ENCODE measurements at regions not wholly inside any gene's neighbourhood (a gene's known extent, or its start where the extent isn't known, plus 50 kb on each side); places are given as distances from the start of the nearest gene placed in this dataset.
"Not testable (repeated sequence)": the region's sequence is repeated elsewhere in the genome, so short reads cannot be mapped to it uniquely, and the experiment has no call there.

- H3K4me3 ChIP-seq (ENCODE audit: low read depth, low read length); H3K27me3 ChIP-seq (ENCODE audit: control insufficient read depth, insufficient read depth, low read length); H3K4me1 ChIP-seq (ENCODE audit: control insufficient read depth, insufficient read depth, low read length); H3K9me3 ChIP-seq (ENCODE audit: control insufficient read depth, insufficient read depth, low read length); H3K36me3 ChIP-seq (ENCODE audit: control insufficient read depth, insufficient read depth, low read length); H3K9ac ChIP-seq (ENCODE audit: low read depth, low read length): not testable (repeated sequence)
- H3K27ac ChIP-seq (ENCODE audit: low read depth, low read length), result peak overlapping the region; percentile 45
Measured at GRCh38 chr7:49665963-49666362, 107.5 kb upstream of the VWC2 start.

GRCh38 chr7:49666764-49667163 is 106.7 kb upstream of the VWC2 start:
- Histone ChIP-seq H3K36me3 (ENCODE audit: control insufficient read depth, insufficient read depth, low read length) (no peaks in the 10 kb centered on the region), H3K9ac (ENCODE audit: low read depth, low read length) (no peak overlapping the region), H3K4me3 (ENCODE audit: low read depth, low read length) (no peak overlapping the region), H3K9me3 (ENCODE audit: control insufficient read depth, insufficient read depth, low read length) (no peaks in the 10 kb centered on the region), H3K4me1 (ENCODE audit: control insufficient read depth, insufficient read depth, low read length) (peaks cover 9% of the 10 kb centered on the region), H3K27me3 (ENCODE audit: control insufficient read depth, insufficient read depth, low read length) (no peaks in the 10 kb centered on the region), H3K27ac (ENCODE audit: low read depth, low read length) (no peak overlapping the region)

- Histone ChIP-seq H3K27me3 (ENCODE audit: control insufficient read depth, insufficient read depth, low read length) (no peaks in the 10 kb centered on the region), H3K9me3 (ENCODE audit: control insufficient read depth, insufficient read depth, low read length) (no peaks in the 10 kb centered on the region), H3K9ac (ENCODE audit: low read depth, low read length) (no peak overlapping the region), H3K4me3 (ENCODE audit: low read depth, low read length) (no peak overlapping the region), H3K4me1 (ENCODE audit: control insufficient read depth, insufficient read depth, low read length) (peaks cover 9% of the 10 kb centered on the region), H3K27ac (ENCODE audit: low read depth, low read length) (no peak overlapping the region), H3K36me3 (ENCODE audit: control insufficient read depth, insufficient read depth, low read length) (no peaks in the 10 kb centered on the region)
Measured at GRCh38 chr7:49669285-49669684, 104.2 kb upstream of the VWC2 start.

- H3K9ac ChIP-seq (ENCODE audit: low read depth, low read length), result no peak overlapping the region
- no peak overlapping the region for H3K27ac ChIP-seq (ENCODE audit: low read depth, low read length)
Measured at GRCh38 chr7:49669692-49670260, 103.7 kb upstream of the VWC2 start.

GRCh38 chr7:49670991-49671390 is 102.4 kb upstream of the VWC2 start:
- Histone ChIP-seq H3K9me3 (ENCODE audit: control insufficient read depth, insufficient read depth, low read length) (no peaks in the 10 kb centered on the region), H3K36me3 (ENCODE audit: control insufficient read depth, insufficient read depth, low read length) (no peaks in the 10 kb centered on the region), H3K4me3 (ENCODE audit: low read depth, low read length) (no peak overlapping the region), H3K27me3 (ENCODE audit: control insufficient read depth, insufficient read depth, low read length) (no peaks in the 10 kb centered on the region), H3K9ac (ENCODE audit: low read depth, low read length) (no peak overlapping the region), H3K27ac (ENCODE audit: low read depth, low read length) (no peak overlapping the region), H3K4me1 (ENCODE audit: control insufficient read depth, insufficient read depth, low read length) (peaks cover 11% of the 10 kb centered on the region)

More at GRCh38 chr7:49669692-49670260, 103.7 kb upstream of the VWC2 start:
- no peak overlapping the region for H3K4me3 ChIP-seq (ENCODE audit: low read depth, low read length)
- no peaks in the 10 kb centered on the region for H3K9me3 ChIP-seq (ENCODE audit: control insufficient read depth, insufficient read depth, low read length)
- no peaks in the 10 kb centered on the region for H3K36me3 ChIP-seq (ENCODE audit: control insufficient read depth, insufficient read depth, low read length)
- H3K4me1 ChIP-seq (ENCODE audit: control insufficient read depth, insufficient read depth, low read length), result peaks cover 9% of the 10 kb centered on the region
- no peaks in the 10 kb centered on the region for H3K27me3 ChIP-seq (ENCODE audit: control insufficient read depth, insufficient read depth, low read length)

GRCh38 chr7:49692516-49692915 is 80.9 kb upstream of the VWC2 start:
- no peak overlapping the region for H3K4me3 ChIP-seq (ENCODE audit: low read depth, low read length)
- no peaks in the 10 kb centered on the region for H3K4me1 ChIP-seq (ENCODE audit: control insufficient read depth, insufficient read depth, low read length)
- H3K27me3 ChIP-seq (ENCODE audit: control insufficient read depth, insufficient read depth, low read length), result no peaks in the 10 kb centered on the region
- no peaks in the 10 kb centered on the region for H3K9me3 ChIP-seq (ENCODE audit: control insufficient read depth, insufficient read depth, low read length)
- no peak overlapping the region for H3K27ac ChIP-seq (ENCODE audit: low read depth, low read length)
- H3K9ac ChIP-seq (ENCODE audit: low read depth, low read length), result no peak overlapping the region
- H3K36me3 ChIP-seq (ENCODE audit: control insufficient read depth, insufficient read depth, low read length), result no peaks in the 10 kb centered on the region

GRCh38 chr7:49695971-49696370 is 77.5 kb upstream of the VWC2 start:
- Histone ChIP-seq H3K4me3 (ENCODE audit: low read depth, low read length) (no peak overlapping the region), H3K36me3 (ENCODE audit: control insufficient read depth, insufficient read depth, low read length) (no peaks in the 10 kb centered on the region), H3K4me1 (ENCODE audit: control insufficient read depth, insufficient read depth, low read length) (no peaks in the 10 kb centered on the region), H3K27ac (ENCODE audit: low read depth, low read length) (no peak overlapping the region), H3K9me3 (ENCODE audit: control insufficient read depth, insufficient read depth, low read length) (no peaks in the 10 kb centered on the region), H3K27me3 (ENCODE audit: control insufficient read depth, insufficient read depth, low read length) (no peaks in the 10 kb centered on the region), H3K9ac (ENCODE audit: low read depth, low read length) (no peak overlapping the region)

GRCh38 chr7:49700841-49701240 is 72.6 kb upstream of the VWC2 start:
- Histone ChIP-seq H3K4me1 (ENCODE audit: control insufficient read depth, insufficient read depth, low read length) (no peaks in the 10 kb centered on the region), H3K4me3 (ENCODE audit: low read depth, low read length) (no peak overlapping the region), H3K27ac (ENCODE audit: low read depth, low read length) (no peak overlapping the region), H3K36me3 (ENCODE audit: control insufficient read depth, insufficient read depth, low read length) (no peaks in the 10 kb centered on the region), H3K9ac (ENCODE audit: low read depth, low read length) (no peak overlapping the region), H3K9me3 (ENCODE audit: control insufficient read depth, insufficient read depth, low read length) (no peaks in the 10 kb centered on the region), H3K27me3 (ENCODE audit: control insufficient read depth, insufficient read depth, low read length) (no peaks in the 10 kb centered on the region)

GRCh38 chr7:49702099-49702498 is 71.3 kb upstream of the VWC2 start:
- Histone ChIP-seq H3K9ac (ENCODE audit: low read depth, low read length) (no peak overlapping the region), H3K27ac (ENCODE audit: low read depth, low read length) (no peak overlapping the region), H3K4me1 (ENCODE audit: control insufficient read depth, insufficient read depth, low read length) (no peaks in the 10 kb centered on the region), H3K36me3 (ENCODE audit: control insufficient read depth, insufficient read depth, low read length) (no peaks in the 10 kb centered on the region), H3K9me3 (ENCODE audit: control insufficient read depth, insufficient read depth, low read length) (no peaks in the 10 kb centered on the region), H3K4me3 (ENCODE audit: low read depth, low read length) (no peak overlapping the region), H3K27me3 (ENCODE audit: control insufficient read depth, insufficient read depth, low read length) (no peaks in the 10 kb centered on the region)

- Histone ChIP-seq H3K4me3 (ENCODE audit: low read depth, low read length) (no peak overlapping the region), H3K27ac (ENCODE audit: low read depth, low read length) (no peak overlapping the region), H3K36me3 (ENCODE audit: control insufficient read depth, insufficient read depth, low read length) (no peaks in the 10 kb centered on the region), H3K4me1 (ENCODE audit: control insufficient read depth, insufficient read depth, low read length) (no peaks in the 10 kb centered on the region), H3K27me3 (ENCODE audit: control insufficient read depth, insufficient read depth, low read length) (no peaks in the 10 kb centered on the region), H3K9me3 (ENCODE audit: control insufficient read depth, insufficient read depth, low read length) (no peaks in the 10 kb centered on the region), H3K9ac (ENCODE audit: low read depth, low read length) (no peak overlapping the region)
Measured at GRCh38 chr7:49703337-49703736, 70.1 kb upstream of the VWC2 start.

GRCh38 chr7:49703881-49704280 is 69.6 kb upstream of the VWC2 start:
- Histone ChIP-seq H3K4me1 (ENCODE audit: control insufficient read depth, insufficient read depth, low read length) (no peaks in the 10 kb centered on the region), H3K27ac (ENCODE audit: low read depth, low read length) (no peak overlapping the region), H3K9me3 (ENCODE audit: control insufficient read depth, insufficient read depth, low read length) (no peaks in the 10 kb centered on the region), H3K4me3 (ENCODE audit: low read depth, low read length) (no peak overlapping the region), H3K9ac (ENCODE audit: low read depth, low read length) (no peak overlapping the region), H3K27me3 (ENCODE audit: control insufficient read depth, insufficient read depth, low read length) (no peaks in the 10 kb centered on the region), H3K36me3 (ENCODE audit: control insufficient read depth, insufficient read depth, low read length) (no peaks in the 10 kb centered on the region)

GRCh38 chr7:49706106-49706505 is 67.3 kb upstream of the VWC2 start:
- no peak overlapping the region for H3K27ac ChIP-seq (ENCODE audit: low read depth, low read length)
- no peak overlapping the region for H3K9ac ChIP-seq (ENCODE audit: low read depth, low read length)
- H3K36me3 ChIP-seq (ENCODE audit: control insufficient read depth, insufficient read depth, low read length), result no peaks in the 10 kb centered on the region
- H3K27me3 ChIP-seq (ENCODE audit: control insufficient read depth, insufficient read depth, low read length), result no peaks in the 10 kb centered on the region
- H3K9me3 ChIP-seq (ENCODE audit: control insufficient read depth, insufficient read depth, low read length), result no peaks in the 10 kb centered on the region
- H3K4me1 ChIP-seq (ENCODE audit: control insufficient read depth, insufficient read depth, low read length), result no peaks in the 10 kb centered on the region
- H3K4me3 ChIP-seq (ENCODE audit: low read depth, low read length), result no peak overlapping the region
